H1 (cell line): ENCODE measurements at regions not wholly inside any gene's neighbourhood (a gene's known extent, or its start where the extent isn't known, plus 50 kb on each side); places are given as distances from the start of the nearest gene placed in this dataset.

Experiments
- CTCF ChIA-PET: fragments of 300-600 bp; sonication (Branson Sonifier 250); formaldehyde crosslinking; loops from one replicate; lab custom pipeline; 2021; ENCODE audit not compliant: partially characterized antibody; lab: Charles Lee
- POLR2A ChIA-PET: fragments of 300-600 bp; sonication (Branson Sonifier 250); formaldehyde crosslinking; loops from one replicate; lab custom pipeline; 2021; ENCODE audit warnings: inconsistent platforms; ENCODE audit not compliant: partially characterized antibody; lab: Charles Lee
- DNase-seq, 2 experiments: peaks; one replicate each; pipeline versions ENCODE4 v3.0.0 to v3.0.0-alpha.2; 2010 to 2022; ENCODE audit warnings: low spot score in 2 of 2, low read depth in 1 of 2, mixed read lengths in 1 of 2
- FAIRE-seq: peaks from 2 replicates; lab custom pipeline; 2011; peaks lifted over from hg19 to GRCh38; lab: Jason Lieb, UNC
- H2AFZ ChIP-seq: 2 replicates; pipeline ENCODE4 v1.8.1; 2012; ENCODE audit warnings: low read length, inconsistent platforms
- H2AK5ac ChIP-seq: 2 replicates; pipeline ENCODE4 v1.6.1; 2013; ENCODE audit warnings: low read depth, low read length
- H2BK120ac ChIP-seq: replicated peaks from 2 replicates; pipeline ENCODE3; 2013; ENCODE audit warnings: low read depth, low read length, inconsistent platforms
- H2BK12ac ChIP-seq: 2 replicates; pipeline ENCODE4 v1.6.1; 2013; ENCODE audit warnings: low read depth, low read length
- H2BK15ac ChIP-seq: 2 replicates; pipeline ENCODE4 v1.6.1; 2013; ENCODE audit warnings: low read length
- H2BK20ac ChIP-seq: 2 replicates; pipeline ENCODE4 v1.6.1; 2013; ENCODE audit warnings: low read length
- H2BK5ac ChIP-seq: 2 replicates; pipeline ENCODE4 v1.6.1; 2013; ENCODE audit warnings: low read depth, low read length
- H3K14ac ChIP-seq: 2 replicates; pipeline ENCODE4 v1.6.1; 2013; ENCODE audit warnings: inconsistent platforms; ENCODE audit not compliant: insufficient read length
- H3K18ac ChIP-seq: 2 replicates; pipeline ENCODE4 v1.6.1; 2013; ENCODE audit warnings: low read length; ENCODE audit errors: extremely low read depth
- H3K23ac ChIP-seq: 2 replicates; pipeline ENCODE4 v1.6.1; 2013; ENCODE audit warnings: inconsistent platforms; ENCODE audit not compliant: insufficient read length
- H3K23me2 ChIP-seq: 2 replicates; pipeline ENCODE4 v1.6.1; 2013; ENCODE audit warnings: low read depth, low read length
- H3K27ac ChIP-seq: 2 replicates; pipeline ENCODE4 v1.6.1; 2011; ENCODE audit warnings: low read depth, low read length, inconsistent platforms
- H3K27me3 ChIP-seq, 4 experiments: replicated peaks in 1 of 4; 1 replicate in 1 of 4; 2 replicates in 3 of 4; pipeline versions ENCODE4 v1.6.1 to v1.8.1; 2011 to 2013; ENCODE audit warnings: low read length in 3 of 4, mild to moderate bottlenecking in 3 of 4, inconsistent platforms in 2 of 4, mixed read lengths in 2 of 4, moderate library complexity in 1 of 4; ENCODE audit not compliant: control insufficient read depth in 3 of 4, insufficient read depth in 3 of 4; ENCODE audit errors: extremely low read depth in 1 of 4
- H3K36me3 ChIP-seq, 4 experiments: 2 replicates each; pipeline versions ENCODE4 v1.6.1 to v1.8.1; 2011 to 2013; ENCODE audit warnings: mild to moderate bottlenecking in 4 of 4, low read length in 3 of 4, moderate library complexity in 2 of 4, control low read depth in 1 of 4, inconsistent platforms in 1 of 4; ENCODE audit not compliant: insufficient read depth in 4 of 4, control insufficient read depth in 2 of 4
- H3K4ac ChIP-seq: replicated peaks from 2 replicates; pipeline ENCODE3; 2013; ENCODE audit warnings: low read length, low read depth, mixed read lengths, inconsistent platforms; ENCODE audit not compliant: insufficient read length
- H3K4me1 ChIP-seq, 4 experiments: replicated peaks in 1 of 4; 1 replicate in 1 of 4; 2 replicates in 3 of 4; pipeline versions ENCODE4 v1.6.1 to v1.8.1; 2011 to 2013; ENCODE audit warnings: low read length in 3 of 4, inconsistent platforms in 2 of 4, mixed read lengths in 1 of 4; ENCODE audit not compliant: insufficient read depth in 4 of 4, control insufficient read depth in 3 of 4
- H3K4me2 ChIP-seq, 2 experiments: 2 replicates each; pipeline versions ENCODE4 v1.6.1 to v1.8.1; 2011 to 2013; ENCODE audit warnings: low read depth in 2 of 2, low read length in 2 of 2, control low read depth in 1 of 2, inconsistent platforms in 1 of 2, mild to moderate bottlenecking in 1 of 2; ENCODE audit not compliant: insufficient read depth in 1 of 2
- H3K4me3 ChIP-seq, 4 experiments: fragments of 200-600, 300-600 bp in 1 of 4; sonication (generic), shearing (Covaris generic), sonication (Bioruptor Twin) in 1 of 4; 2 replicates each; pipeline versions ENCODE4 v1.5.1 to v1.8.1; 2011 to 2016; ENCODE audit warnings: low read length in 4 of 4, low read depth in 3 of 4, control low read depth in 2 of 4, inconsistent platforms in 2 of 4, mild to moderate bottlenecking in 2 of 4, mixed read lengths in 1 of 4, moderate library complexity in 1 of 4; ENCODE audit not compliant: insufficient read depth in 2 of 4; ENCODE audit errors: extremely low read depth in 1 of 4
- H3K56ac ChIP-seq: replicated peaks from 2 replicates; pipeline ENCODE3; 2013; ENCODE audit warnings: low read depth, mild to moderate bottlenecking, mixed read lengths, low read length, inconsistent platforms; ENCODE audit not compliant: insufficient read length
- H3K79me1 ChIP-seq: 2 replicates; pipeline ENCODE4 v1.6.1; 2013; ENCODE audit warnings: low read depth, low read length, control low read depth
- H3K79me2 ChIP-seq, 2 experiments: 2 replicates each; pipeline versions ENCODE4 v1.6.1 to v1.8.1; 2012 to 2013; ENCODE audit warnings: low read length in 2 of 2, mild to moderate bottlenecking in 2 of 2, inconsistent platforms in 1 of 2; ENCODE audit not compliant: insufficient read depth in 2 of 2, control insufficient read depth in 1 of 2
- H3K9ac ChIP-seq, 4 experiments: replicated peaks in 1 of 4; 1 replicate in 1 of 4; 2 replicates in 3 of 4; pipeline versions ENCODE4 v1.6.1 to v1.8.1; 2011 to 2013; ENCODE audit warnings: low read depth in 3 of 4, low read length in 3 of 4, control low read depth in 2 of 4, mild to moderate bottlenecking in 2 of 4, moderate library complexity in 2 of 4, inconsistent platforms in 1 of 4; ENCODE audit errors: extremely low read depth in 1 of 4
- H3K9me3 ChIP-seq, 2 experiments: 2 replicates each; pipeline versions ENCODE4 v1.6.1 to v1.8.1; 2012 to 2013; ENCODE audit warnings: mild to moderate bottlenecking in 2 of 2, moderate library complexity in 2 of 2, control low read depth in 1 of 2, inconsistent platforms in 1 of 2, low read depth in 1 of 2, low read length in 1 of 2, mixed read lengths in 1 of 2; ENCODE audit not compliant: insufficient read depth in 2 of 2
- H4K20me1 ChIP-seq, 2 experiments: replicated peaks in 1 of 2; 2 replicates each; pipeline versions ENCODE3 to v1.8.1; 2011 to 2013; ENCODE audit warnings: inconsistent platforms in 2 of 2, low read length in 2 of 2, mild to moderate bottlenecking in 1 of 2; ENCODE audit not compliant: insufficient read depth in 2 of 2, control insufficient read depth in 1 of 2
- H4K5ac ChIP-seq: 2 replicates; pipeline ENCODE4 v1.6.1; 2013; ENCODE audit warnings: low read length, low read depth, mixed read lengths, inconsistent platforms; ENCODE audit not compliant: insufficient read length
- H4K8ac ChIP-seq: 2 replicates; pipeline ENCODE4 v1.8.0; 2013; ENCODE audit warnings: mild to moderate bottlenecking, moderate library complexity, low read length, inconsistent platforms; ENCODE audit not compliant: insufficient read depth; ENCODE audit errors: extremely low read depth
- H4K91ac ChIP-seq: replicated peaks from 2 replicates; pipeline ENCODE3; 2013; ENCODE audit warnings: low read length, mixed read lengths, inconsistent platforms; ENCODE audit not compliant: insufficient read length
- POLR2A ChIP-seq, 2 experiments: IDR thresholded peaks; 1 replicate in 1 of 2; 2 replicates in 1 of 2; pipeline ENCODE4 v1.6.1; 2011; ENCODE audit warnings: low read depth in 2 of 2, low read length in 2 of 2, mild to moderate bottlenecking in 2 of 2; ENCODE audit errors: control extremely low read depth in 1 of 2
- TBP ChIP-seq: IDR thresholded peaks from 2 replicates; pipeline ENCODE4 v1.6.1; 2011; ENCODE audit warnings: low read depth, low read length, improper control_type of control experiment
- WGBS, 2 experiments: shearing (Covaris generic) in 1 of 2; methylation state at CpG; one replicate each; pipeline versions ENCODE4 v1.1.6 to v1.1.7; 2013 to 2015; ENCODE audit warnings: low lambda C conversion rate in 2 of 2, mixed read lengths in 2 of 2, inconsistent platforms in 1 of 2, low coverage in 1 of 2, missing lambda C conversion rate in 1 of 2; ENCODE audit not compliant: insufficient replicate concordance in 2 of 2, insufficient coverage in 1 of 2, insufficient read length in 1 of 2; ENCODE audit errors: extremely low coverage in 1 of 2, missing lambda C conversion rate in 1 of 2; 5-methylcytosine and 5-hydroxymethylcytosine counted together
- TF ChIP-seq, protein P1 (sequence below): IDR thresholded peaks from 2 replicates; pipeline ENCODE4 v1.6.1; 2012; ENCODE audit warnings: low read length, inconsistent platforms

DNA sequence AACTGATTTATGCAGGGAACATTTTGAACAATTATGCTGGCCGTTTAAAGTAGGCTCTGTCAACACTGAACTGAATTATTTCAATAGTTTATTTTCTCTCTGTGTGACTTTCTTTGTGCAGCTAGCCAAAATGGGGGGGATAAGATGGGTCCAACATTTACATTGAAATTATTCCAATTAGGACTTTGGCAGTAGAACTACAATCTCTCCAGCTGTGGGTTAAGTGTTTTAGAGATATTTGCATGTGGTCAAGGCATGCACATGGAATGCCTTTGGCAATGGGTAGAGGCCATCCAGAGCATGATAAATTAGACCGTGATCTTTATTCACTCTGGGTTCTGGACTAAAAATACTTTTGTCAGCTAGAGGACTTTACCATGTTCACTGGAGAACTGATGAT, 107.9 kb upstream of the ELOVL6 start:
- Histone ChIP-seq H3K4me1 (no peaks in the 10 kb centered on the region), H3K4me2 (no peak overlapping the region), H3K27me3 (no peaks in the 10 kb centered on the region), H3K9me3 (no peaks in the 10 kb centered on the region), H3K4ac (no peak overlapping the region), H2BK15ac (no peak overlapping the region), H4K5ac (no peak overlapping the region), H3K14ac (no peak overlapping the region), H3K79me1 (no peaks in the 10 kb centered on the region), H3K23me2 (no peaks in the 10 kb centered on the region), H3K27ac (no peak overlapping the region), H3K4me3 (no peak overlapping the region)
- DNase-seq = no peak
- 95% methylated on average over 2 of the region's 2 CpGs; no CpG with 5 or more reads in 1 of the 2 experiments for WGBS, 2 experiments
- TF ChIP-seq, protein P1, sequence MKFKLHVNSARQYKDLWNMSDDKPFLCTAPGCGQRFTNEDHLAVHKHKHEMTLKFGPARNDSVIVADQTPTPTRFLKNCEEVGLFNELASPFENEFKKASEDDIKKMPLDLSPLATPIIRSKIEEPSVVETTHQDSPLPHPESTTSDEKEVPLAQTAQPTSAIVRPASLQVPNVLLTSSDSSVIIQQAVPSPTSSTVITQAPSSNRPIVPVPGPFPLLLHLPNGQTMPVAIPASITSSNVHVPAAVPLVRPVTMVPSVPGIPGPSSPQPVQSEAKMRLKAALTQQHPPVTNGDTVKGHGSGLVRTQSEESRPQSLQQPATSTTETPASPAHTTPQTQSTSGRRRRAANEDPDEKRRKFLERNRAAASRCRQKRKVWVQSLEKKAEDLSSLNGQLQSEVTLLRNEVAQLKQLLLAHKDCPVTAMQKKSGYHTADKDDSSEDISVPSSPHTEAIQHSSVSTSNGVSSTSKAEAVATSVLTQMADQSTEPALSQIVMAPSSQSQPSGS = no peak
- TF ChIP-seq POLR2A (IDR thresholded peaks at IDR 0.05; ENCODE audit: control extremely low read depth in 1 of 2, low read depth in 2 of 2, low read length in 2 of 2) = no peak
- no peak for TF ChIP-seq TBP
- TF ChIP-seq, all 59 proteins: peak for 0
- H3K18ac ChIP-seq = no peak overlapping the region
- no peaks in the 10 kb centered on the region for H3K79me2 ChIP-seq
- H3K9ac ChIP-seq = no peak overlapping the region
- FAIRE-seq = no peak
- no peak overlapping the region for H2BK120ac ChIP-seq
- no peak overlapping the region for H4K91ac ChIP-seq
- no peak overlapping the region for H3K56ac ChIP-seq
- 0 out of 8 replicates have a peak, but pooled peaks cover 0 to 2% (median 0%) of the 10 kb centered on the region in 4 experiments for H3K36me3 ChIP-seq
- H2BK20ac ChIP-seq = no peak overlapping the region
- no peak overlapping the region for H3K23ac ChIP-seq
- POLR2A ChIA-PET = no interaction called here
- H2AK5ac ChIP-seq = no peak overlapping the region
- H4K8ac ChIP-seq = no peak overlapping the region
- CTCF ChIA-PET = interaction anchor here (0.6 to 2.1 kb wide), 8 partner anchors 7 to 257 kb away, joined by 3 to 7 read pairs (median 4); no protein-coding TSS in a partner anchor
- H4K20me1 ChIP-seq = no peaks in the 10 kb centered on the region
- no peak overlapping the region for H2BK5ac ChIP-seq
- H2AFZ ChIP-seq = no peak overlapping the region
- H2BK12ac ChIP-seq = no peak overlapping the region
